WTC11 (cell line): ENCODE measurements at regions not wholly inside any gene's neighbourhood (a gene's known extent, or its start where the extent isn't known, plus 50 kb on each side); places are given as distances from the start of the nearest gene placed in this dataset.

Experiments used
- CREM ChIP-seq: sonication (generic); formaldehyde crosslinking; IDR thresholded peaks from 2 replicates; pipeline ENCODE4 v1.8.1; 2022; ENCODE audit warnings: mild to moderate bottlenecking, missing genetic modification reagents, moderate library complexity
- ESRRA ChIP-seq: sonication (generic); formaldehyde crosslinking; IDR thresholded peaks from 2 replicates; pipeline ENCODE4 v1.8.1; 2022; ENCODE audit warnings: mild to moderate bottlenecking, missing genetic modification reagents, borderline replicate concordance
- FOXK1 ChIP-seq: sonication (generic); formaldehyde crosslinking; IDR thresholded peaks from 2 replicates; pipeline ENCODE4 v1.8.0; 2022; ENCODE audit warnings: mild to moderate bottlenecking, moderate library complexity, missing genetic modification reagents
- PRRX2 ChIP-seq: fragments of 250-450 bp; sonication (Bioruptor Pico); IDR thresholded peaks from 2 replicates; pipeline ENCODE4 v1.8.0; 2021; ENCODE audit warnings: mild to moderate bottlenecking
- SMAD4 ChIP-seq: sonication (generic); formaldehyde crosslinking; IDR thresholded peaks from 2 replicates; pipeline ENCODE4 v1.8.0; 2022; ENCODE audit warnings: mild to moderate bottlenecking, missing genetic modification reagents
- SOX15 ChIP-seq: fragments of 250-450 bp; sonication (Bioruptor Pico); IDR thresholded peaks from 2 replicates; pipeline ENCODE4 v1.9.0; 2021; ENCODE audit warnings: mild to moderate bottlenecking
- ZNF263 ChIP-seq: sonication (generic); formaldehyde crosslinking; IDR thresholded peaks from 2 replicates; pipeline ENCODE4 v1.8.1; 2022; ENCODE audit warnings: low read depth, mild to moderate bottlenecking, moderate library complexity, missing genetic modification reagents
- TF ChIP-seq, protein P1 (sequence below): fragments of 200-600 bp; IDR thresholded peaks from 2 replicates; pipeline ENCODE4 v1.8.0; 2022; ENCODE audit warnings: antibody characterized with exemption
- TF ChIP-seq, protein P2 (sequence below): sonication (generic); formaldehyde crosslinking; IDR thresholded peaks from 2 replicates; pipeline ENCODE4 v1.8.1; 2022; ENCODE audit warnings: mild to moderate bottlenecking, moderate library complexity, missing genetic modification reagents
- TF ChIP-seq, protein P3 (sequence below): sonication (generic); formaldehyde crosslinking; IDR thresholded peaks from 2 replicates; pipeline ENCODE4 v1.8.1; 2023; ENCODE audit warnings: mild to moderate bottlenecking, missing genetic modification reagents, moderate library complexity
- TF ChIP-seq, protein P4 (sequence below): sonication (generic); formaldehyde crosslinking; IDR thresholded peaks from 2 replicates; pipeline ENCODE4 v1.8.1; 2022; ENCODE audit warnings: low read depth, missing genetic modification reagents, borderline replicate concordance
- TF ChIP-seq, protein P5 (sequence below): sonication (generic); formaldehyde crosslinking; conservative IDR thresholded peaks from 2 replicates; pipeline ENCODE4 v1.8.1; 2022; ENCODE audit warnings: mild to moderate bottlenecking, missing genetic modification reagents

GRCh38 chr1:80410233-80410632 is 1390.5 kb upstream of the ADGRL2 start:
- TF ChIP-seq, protein P1, sequence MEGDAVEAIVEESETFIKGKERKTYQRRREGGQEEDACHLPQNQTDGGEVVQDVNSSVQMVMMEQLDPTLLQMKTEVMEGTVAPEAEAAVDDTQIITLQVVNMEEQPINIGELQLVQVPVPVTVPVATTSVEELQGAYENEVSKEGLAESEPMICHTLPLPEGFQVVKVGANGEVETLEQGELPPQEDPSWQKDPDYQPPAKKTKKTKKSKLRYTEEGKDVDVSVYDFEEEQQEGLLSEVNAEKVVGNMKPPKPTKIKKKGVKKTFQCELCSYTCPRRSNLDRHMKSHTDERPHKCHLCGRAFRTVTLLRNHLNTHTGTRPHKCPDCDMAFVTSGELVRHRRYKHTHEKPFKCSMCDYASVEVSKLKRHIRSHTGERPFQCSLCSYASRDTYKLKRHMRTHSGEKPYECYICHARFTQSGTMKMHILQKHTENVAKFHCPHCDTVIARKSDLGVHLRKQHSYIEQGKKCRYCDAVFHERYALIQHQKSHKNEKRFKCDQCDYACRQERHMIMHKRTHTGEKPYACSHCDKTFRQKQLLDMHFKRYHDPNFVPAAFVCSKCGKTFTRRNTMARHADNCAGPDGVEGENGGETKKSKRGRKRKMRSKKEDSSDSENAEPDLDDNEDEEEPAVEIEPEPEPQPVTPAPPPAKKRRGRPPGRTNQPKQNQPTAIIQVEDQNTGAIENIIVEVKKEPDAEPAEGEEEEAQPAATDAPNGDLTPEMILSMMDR = no peak
- TF ChIP-seq, protein P2, sequence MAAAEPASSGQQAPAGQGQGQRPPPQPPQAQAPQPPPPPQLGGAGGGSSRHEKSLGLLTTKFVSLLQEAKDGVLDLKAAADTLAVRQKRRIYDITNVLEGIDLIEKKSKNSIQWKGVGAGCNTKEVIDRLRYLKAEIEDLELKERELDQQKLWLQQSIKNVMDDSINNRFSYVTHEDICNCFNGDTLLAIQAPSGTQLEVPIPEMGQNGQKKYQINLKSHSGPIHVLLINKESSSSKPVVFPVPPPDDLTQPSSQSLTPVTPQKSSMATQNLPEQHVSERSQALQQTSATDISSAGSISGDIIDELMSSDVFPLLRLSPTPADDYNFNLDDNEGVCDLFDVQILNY (CRISPR knock-in tag) = no peak
- TF ChIP-seq CREM (CRISPR knock-in tag) (no peak), SMAD4 (CRISPR knock-in tag) (no peak), FOXK1 (CRISPR knock-in tag) (no peak), PRRX2 (CRISPR knock-in tag) (no peak), ZNF263 (no peak), ESRRA (CRISPR knock-in tag) (no peak), SOX15 (CRISPR knock-in tag) (no peak)
- TF ChIP-seq, protein P3, sequence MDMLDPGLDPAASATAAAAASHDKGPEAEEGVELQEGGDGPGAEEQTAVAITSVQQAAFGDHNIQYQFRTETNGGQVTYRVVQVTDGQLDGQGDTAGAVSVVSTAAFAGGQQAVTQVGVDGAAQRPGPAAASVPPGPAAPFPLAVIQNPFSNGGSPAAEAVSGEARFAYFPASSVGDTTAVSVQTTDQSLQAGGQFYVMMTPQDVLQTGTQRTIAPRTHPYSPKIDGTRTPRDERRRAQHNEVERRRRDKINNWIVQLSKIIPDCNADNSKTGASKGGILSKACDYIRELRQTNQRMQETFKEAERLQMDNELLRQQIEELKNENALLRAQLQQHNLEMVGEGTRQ (CRISPR knock-in tag) = no peak
- TF ChIP-seq, protein P4, sequence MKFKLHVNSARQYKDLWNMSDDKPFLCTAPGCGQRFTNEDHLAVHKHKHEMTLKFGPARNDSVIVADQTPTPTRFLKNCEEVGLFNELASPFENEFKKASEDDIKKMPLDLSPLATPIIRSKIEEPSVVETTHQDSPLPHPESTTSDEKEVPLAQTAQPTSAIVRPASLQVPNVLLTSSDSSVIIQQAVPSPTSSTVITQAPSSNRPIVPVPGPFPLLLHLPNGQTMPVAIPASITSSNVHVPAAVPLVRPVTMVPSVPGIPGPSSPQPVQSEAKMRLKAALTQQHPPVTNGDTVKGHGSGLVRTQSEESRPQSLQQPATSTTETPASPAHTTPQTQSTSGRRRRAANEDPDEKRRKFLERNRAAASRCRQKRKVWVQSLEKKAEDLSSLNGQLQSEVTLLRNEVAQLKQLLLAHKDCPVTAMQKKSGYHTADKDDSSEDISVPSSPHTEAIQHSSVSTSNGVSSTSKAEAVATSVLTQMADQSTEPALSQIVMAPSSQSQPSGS = no peak
- TF ChIP-seq, protein P5, sequence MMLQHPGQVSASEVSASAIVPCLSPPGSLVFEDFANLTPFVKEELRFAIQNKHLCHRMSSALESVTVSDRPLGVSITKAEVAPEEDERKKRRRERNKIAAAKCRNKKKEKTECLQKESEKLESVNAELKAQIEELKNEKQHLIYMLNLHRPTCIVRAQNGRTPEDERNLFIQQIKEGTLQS (CRISPR knock-in tag) = no peak
